ENCODE measurements at regions not wholly inside any gene's neighbourhood (a gene's known extent, or its start where the extent isn't known, plus 50 kb on each side); places are given as distances from the start of the nearest gene placed in this dataset.

- Mint-ChIP-seq H3K9me3 (peaks cover 0 to 8% of the 10 kb centered on the region in 2 experiments; a peak in 3 of 5 replicates), H3K4me3 (no peak overlapping the region), H3K27ac (no peak overlapping the region; a peak in 1 of 7 replicates), H3K4me1 (peaks cover 12 to 13% of the 10 kb centered on the region in 2 experiments), H3K36me3 (ENCODE audit: insufficient read depth in 1 of 3, low read depth in 3 of 3) (no peaks in the 10 kb centered on the region; a peak in 2 of 7 replicates), H3K27me3 (ENCODE audit: low read depth) (no peaks in the 10 kb centered on the region)
- Histone ChIP-seq H4K5ac (ENCODE audit: insufficient read length, low read depth, low read length) (no peak overlapping the region), H3K27me3 (ENCODE audit: insufficient read depth, low read length) (no peaks in the 10 kb centered on the region), H2BK15ac (ENCODE audit: low read depth, low read length) (no peak overlapping the region), H2AFZ (ENCODE audit: low read length) (no peak overlapping the region), H3K79me1 (ENCODE audit: insufficient read depth, low read depth, low read length, poor library complexity, severe bottlenecking) (no peaks in the 10 kb centered on the region), H3T11ph (ENCODE audit: low read length) (no peak overlapping the region), H2BK5ac (ENCODE audit: insufficient read length, low read length) (no peak overlapping the region), H2BK12ac (ENCODE audit: insufficient read length, low read depth, low read length) (no peak overlapping the region), H3K23me2 (ENCODE audit: insufficient read length, low read depth, low read length, poor library complexity, severe bottlenecking) (no peaks in the 10 kb centered on the region), H2BK120ac (ENCODE audit: low read depth, low read length, poor library complexity, severe bottlenecking) (no peak overlapping the region), H3K9ac (ENCODE audit: extremely low read depth, insufficient read length, low read length) (no peak overlapping the region), H2AK5ac (ENCODE audit: insufficient read length, low read length) (no peak overlapping the region), H3K14ac (ENCODE audit: insufficient read depth, low read length) (no peak overlapping the region), H3K23ac (ENCODE audit: insufficient read length, low read depth, low read length) (no peak overlapping the region), H4K91ac (ENCODE audit: insufficient read length, low read depth, low read length) (no peak overlapping the region), H3K18ac (ENCODE audit: insufficient read length, low read depth, low read length) (no peak overlapping the region), H3K4ac (ENCODE audit: low read depth, low read length) (no peak overlapping the region), H2BK20ac (ENCODE audit: low read depth, low read length, poor library complexity, severe bottlenecking) (no peak overlapping the region), H3K4me1 (ENCODE audit: insufficient read depth, low read length) (peaks cover 5% of the 10 kb centered on the region; the same call in 1 of the 2 replicates), H3K79me2 (ENCODE audit: insufficient read depth, low read length) (no peaks in the 10 kb centered on the region), H4K8ac (replicated peaks; ENCODE audit: insufficient read length, low read depth, low read length) (no peak overlapping the region), H3K27ac (ENCODE audit: insufficient read length, low read depth, low read length) (no peak overlapping the region), H4K20me1 (ENCODE audit: control insufficient read depth, insufficient read depth, insufficient read length) (no peaks in the 10 kb centered on the region), H3K56ac (ENCODE audit: insufficient read length, low read depth, low read length) (no peak overlapping the region), H3K9me3 (ENCODE audit: control insufficient read depth, low read depth, low read length) (no peaks in the 10 kb centered on the region), H3K4me2 (ENCODE audit: insufficient read depth, insufficient read length, low read length) (no peak overlapping the region)
- no peak for DNase-seq
- TF ChIP-seq CTCF (conservative IDR thresholded peaks at IDR 0.05), result no peak
- no CpG with 5 or more reads among the region's 7 CpGs for WGBS (ENCODE audit: extremely low coverage, insufficient read length, low lambda C conversion rate)
Observed at GRCh38 chr2:30331869-30332268, 100.5 kb downstream of the LBH start.
